ENCODE measurements at regions not wholly inside any gene's neighbourhood (a gene's known extent, or its start where the extent isn't known, plus 50 kb on each side); places are given as distances from the start of the nearest gene placed in this dataset.

GRCh38 chr7:41890631-41891274 lies 187.9 kb upstream of the INHBA start:
- ChIA-PET CTCF (no interaction called here), RAD21 (ENCODE audit: low non-redundant PET in 1 of 2, low total read pairs in 2 of 2, uncharacterized antibody in 2 of 2, unreplicated experiment in 2 of 2) (no interaction called here), POLR2A (no interaction called here)
- Histone ChIP-seq H3K9me2 (ENCODE audit: insufficient read depth) (no peaks in the 10 kb centered on the region), H4K20me1 (ENCODE audit: insufficient read depth) (no peaks in the 10 kb centered on the region), H3K4me2 (ENCODE audit: low read length) (no peak overlapping the region), H3K27me3 (ENCODE audit: insufficient read depth, low read length) (no peaks in the 10 kb centered on the region), H3K9me3 (ENCODE audit: control insufficient read depth in 1 of 2, insufficient read depth in 1 of 2, low read depth in 1 of 2, low read length in 2 of 2) (no peaks in the 10 kb centered on the region), H3K27ac (ENCODE audit: low read depth, low read length) (no peak overlapping the region), H3K36me3 (ENCODE audit: control insufficient read depth in 1 of 2, insufficient read depth in 2 of 2, low read length in 2 of 2) (no peaks in the 10 kb centered on the region), H3K4me1 (ENCODE audit: control insufficient read depth in 1 of 2, insufficient read depth in 2 of 2, low read length in 2 of 2) (no peaks in the 10 kb centered on the region), H3K9ac (ENCODE audit: low read length) (no peak overlapping the region), H2AFZ (ENCODE audit: low read depth, low read length, poor library complexity, severe bottlenecking) (no peak overlapping the region), H3K4me3 (replicated peaks in 1 of 2; ENCODE audit: low read depth in 1 of 2, low read length in 2 of 2) (no peak overlapping the region), H3K79me2 (ENCODE audit: insufficient read depth, low read length) (no peaks in the 10 kb centered on the region)
- intact Hi-C loops (cut with micrococcal nuclease): no loop called here
- BruUV-seq (replicated peaks): no TSS peak
- TF ChIP-seq REST (IDR thresholded peaks at IDR 0.05; ENCODE audit: low read depth) (no peak), EZH2 (IDR thresholded peaks at IDR 0.05) (no peak)
- ATAC-seq (no peak), DNase-seq (ENCODE audit: low read depth, low spot score) (no peak)

- ChIA-PET CTCF (no interaction called here), RAD21 (ENCODE audit: low non-redundant PET in 1 of 2, low total read pairs in 2 of 2, uncharacterized antibody in 2 of 2, unreplicated experiment in 2 of 2) (no interaction called here), POLR2A (no interaction called here)
- H3K36me3 ChIP-seq (ENCODE audit: control insufficient read depth in 1 of 2, insufficient read depth in 2 of 2, low read length in 2 of 2): no peaks in the 10 kb centered on the region
- no peak overlapping the region for H3K4me3 ChIP-seq (replicated peaks in 1 of 2; ENCODE audit: low read depth in 1 of 2, low read length in 2 of 2)
- no peaks in the 10 kb centered on the region for H3K4me1 ChIP-seq (ENCODE audit: control insufficient read depth in 1 of 2, insufficient read depth in 2 of 2, low read length in 2 of 2)
- BruUV-seq (replicated peaks): no TSS peak
- DNase-seq (ENCODE audit: low read depth, low spot score): no peak
- ATAC-seq: no peak
- H3K27me3 ChIP-seq (ENCODE audit: insufficient read depth, low read length): no peaks in the 10 kb centered on the region
- H3K79me2 ChIP-seq (ENCODE audit: insufficient read depth, low read length): no peaks in the 10 kb centered on the region
- H3K4me2 ChIP-seq (ENCODE audit: low read length): no peak overlapping the region
- intact Hi-C loops (cut with micrococcal nuclease): no loop called here
- H4K20me1 ChIP-seq (ENCODE audit: insufficient read depth): no peaks in the 10 kb centered on the region
- no peaks in the 10 kb centered on the region for H3K9me2 ChIP-seq (ENCODE audit: insufficient read depth)
- no peaks in the 10 kb centered on the region for H3K9me3 ChIP-seq (ENCODE audit: control insufficient read depth in 1 of 2, insufficient read depth in 1 of 2, low read depth in 1 of 2, low read length in 2 of 2)
- H3K27ac ChIP-seq (ENCODE audit: low read depth, low read length): no peak overlapping the region
- H2AFZ ChIP-seq (ENCODE audit: low read depth, low read length, poor library complexity, severe bottlenecking): no peak overlapping the region
- no peak overlapping the region for H3K9ac ChIP-seq (ENCODE audit: low read length)
- TF ChIP-seq EZH2phosphoT487 (IDR thresholded peaks at IDR 0.05; ENCODE audit: borderline replicate concordance) (no peak), CBX3 (IDR thresholded peaks at IDR 0.05; ENCODE audit: low read depth) (no peak), SRF (IDR thresholded peaks at IDR 0.05; ENCODE audit: low read depth) (no peak), TCF7L2 (IDR thresholded peaks at IDR 0.05; ENCODE audit: borderline replicate concordance, extremely low read depth, insufficient read depth, insufficient read length) (no peak), EZH2 (IDR thresholded peaks at IDR 0.05) (no peak), ZNF274 (IDR thresholded peaks at IDR 0.05; ENCODE audit: low read depth, low read length) (no peak), ZBTB33 (IDR thresholded peaks at IDR 0.05; ENCODE audit: extremely low read depth, insufficient replicate concordance, low read length) (no peak), POLR2AphosphoS5 (IDR thresholded peaks at IDR 0.05; ENCODE audit: low read depth, low read length) (no peak), YY1 (IDR thresholded peaks at IDR 0.05; ENCODE audit: extremely low read depth, insufficient replicate concordance, low read depth, low read length) (no peak), ZFX (IDR thresholded peaks at IDR 0.05) (no peak), ELF1 (IDR thresholded peaks at IDR 0.05; ENCODE audit: borderline replicate concordance, low read depth) (no peak), MAX (IDR thresholded peaks at IDR 0.05) (no peak), JUND (IDR thresholded peaks at IDR 0.05) (no peak)
Observed at GRCh38 chr7:41889472-41889871, 186.6 kb upstream of the INHBA start.
